22Rv1 (cell line): ENCODE measurements at regions not wholly inside any gene's neighbourhood (a gene's known extent, or its start where the extent isn't known, plus 50 kb on each side); places are given as distances from the start of the nearest gene placed in this dataset.

ENCODE experiments used
- H3K27ac ChIP-seq: fragments of 450-650 bp; 2 replicates; pipeline ENCODE4 v1.5.1; 2017
- ZFX ChIP-seq: fragments of 450-650 bp; IDR thresholded peaks from 2 replicates; pipeline ENCODE4 v1.6.1; 2017; ENCODE audit warnings: antibody characterized with exemption, borderline replicate concordance
- TF ChIP-seq, protein P1 (sequence below): fragments of 450-650 bp; IDR thresholded peaks from 2 replicates; pipeline ENCODE4 v1.5.1; 2017; ENCODE audit warnings: mild to moderate bottlenecking

- TF ChIP-seq, protein P1, sequence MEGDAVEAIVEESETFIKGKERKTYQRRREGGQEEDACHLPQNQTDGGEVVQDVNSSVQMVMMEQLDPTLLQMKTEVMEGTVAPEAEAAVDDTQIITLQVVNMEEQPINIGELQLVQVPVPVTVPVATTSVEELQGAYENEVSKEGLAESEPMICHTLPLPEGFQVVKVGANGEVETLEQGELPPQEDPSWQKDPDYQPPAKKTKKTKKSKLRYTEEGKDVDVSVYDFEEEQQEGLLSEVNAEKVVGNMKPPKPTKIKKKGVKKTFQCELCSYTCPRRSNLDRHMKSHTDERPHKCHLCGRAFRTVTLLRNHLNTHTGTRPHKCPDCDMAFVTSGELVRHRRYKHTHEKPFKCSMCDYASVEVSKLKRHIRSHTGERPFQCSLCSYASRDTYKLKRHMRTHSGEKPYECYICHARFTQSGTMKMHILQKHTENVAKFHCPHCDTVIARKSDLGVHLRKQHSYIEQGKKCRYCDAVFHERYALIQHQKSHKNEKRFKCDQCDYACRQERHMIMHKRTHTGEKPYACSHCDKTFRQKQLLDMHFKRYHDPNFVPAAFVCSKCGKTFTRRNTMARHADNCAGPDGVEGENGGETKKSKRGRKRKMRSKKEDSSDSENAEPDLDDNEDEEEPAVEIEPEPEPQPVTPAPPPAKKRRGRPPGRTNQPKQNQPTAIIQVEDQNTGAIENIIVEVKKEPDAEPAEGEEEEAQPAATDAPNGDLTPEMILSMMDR = no peak
- TF ChIP-seq ZFX = no peak
- no peak overlapping the region for H3K27ac ChIP-seq
Observed at GRCh38 chr6:14443629-14444268, 326.2 kb downstream of the CD83 start.

GRCh38 chr6:14444295-14444972, 326.9 kb downstream of the CD83 start:
- no peak overlapping the region for H3K27ac ChIP-seq
- TF ChIP-seq, protein P1 = no peak

GRCh38 chr6:14447240-14447639, 329.7 kb downstream of the CD83 start:
- no peak for TF ChIP-seq ZFX
- TF ChIP-seq, protein P1 = no peak
- H3K27ac ChIP-seq = no peak overlapping the region

- no peak overlapping the region for H3K27ac ChIP-seq
Observed at GRCh38 chr6:14448246-14448645, 330.7 kb downstream of the CD83 start.

DNA sequence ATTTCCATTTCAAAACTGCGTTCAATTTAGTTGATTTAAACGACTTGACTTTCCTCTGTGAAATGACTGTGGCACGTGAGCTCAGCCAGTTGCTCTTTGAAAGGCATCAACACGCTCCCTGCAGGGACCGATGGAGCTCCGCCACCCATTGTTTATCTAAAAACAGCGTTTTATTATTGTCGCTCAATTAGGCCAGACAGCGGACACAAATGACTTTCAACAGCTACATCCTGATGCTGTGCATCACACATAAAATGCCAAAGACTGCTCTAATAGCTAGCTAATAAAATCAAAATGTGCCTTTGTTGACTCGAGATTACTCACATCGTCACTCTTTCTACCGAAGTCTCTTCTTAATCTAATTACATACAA, 332.5 kb downstream of the CD83 start:
- H3K27ac ChIP-seq = no peak overlapping the region
- TF ChIP-seq, protein P1 = no peak
- TF ChIP-seq ZFX = no peak

More at GRCh38 chr6:14448246-14448645, 330.7 kb downstream of the CD83 start:
- TF ChIP-seq, protein P1 = no peak
- TF ChIP-seq ZFX = no peak

- no peak overlapping the region for H3K27ac ChIP-seq
- no peak for TF ChIP-seq ZFX
- TF ChIP-seq, protein P1 = no peak
Observed at GRCh38 chr6:14450578-14450977, 333.0 kb downstream of the CD83 start.

DNA sequence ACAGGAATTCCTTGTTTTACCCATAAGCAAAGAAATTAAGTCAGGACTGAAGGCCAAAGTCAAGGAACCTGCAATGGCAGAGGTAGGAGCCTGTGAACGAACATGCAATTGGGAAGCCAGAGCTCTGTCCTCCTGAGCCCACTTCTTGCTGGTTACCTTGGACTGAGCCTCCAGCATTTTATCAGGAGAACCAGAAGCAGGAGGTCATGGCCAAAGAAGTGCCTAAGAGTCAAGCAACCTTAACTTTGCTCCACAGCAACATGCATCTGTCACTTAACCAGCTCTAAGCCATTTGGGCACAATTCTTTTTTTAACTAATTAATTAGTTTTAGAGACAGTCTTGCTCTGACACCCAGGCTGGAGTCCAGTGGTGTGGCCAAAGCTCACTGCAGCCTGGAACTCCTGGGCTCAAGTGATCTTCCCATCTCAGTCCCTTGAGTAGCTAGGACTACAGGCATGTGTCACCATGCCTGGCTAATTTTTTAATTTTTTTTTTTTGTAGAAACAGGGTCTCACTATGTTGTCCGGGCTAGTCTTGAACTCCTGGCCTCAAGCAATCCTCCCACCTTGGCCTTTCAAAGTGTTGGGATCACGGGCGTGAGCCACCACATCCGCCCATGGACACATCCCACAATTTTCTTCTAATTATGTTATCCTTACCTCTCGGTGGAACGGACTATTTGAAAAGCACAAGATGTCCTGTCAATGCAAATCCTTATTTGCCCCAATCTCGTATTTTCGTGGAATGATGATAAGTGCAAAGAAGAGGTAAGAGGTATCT, 334.2 kb downstream of the CD83 start:
- no peak for TF ChIP-seq ZFX
- TF ChIP-seq, protein P1 = no peak
- H3K27ac ChIP-seq = no peak overlapping the region
